Endodermal cell (in vitro differentiated cells): ENCODE measurements at regions not wholly inside any gene's neighbourhood (a gene's known extent, or its start where the extent isn't known, plus 50 kb on each side); places are given as distances from the start of the nearest gene placed in this dataset.

ENCODE experiments used
- DNase-seq: peaks from one replicate; pipeline ENCODE4 v3.0.0-alpha.2; 2017
- H3K27ac ChIP-seq: 2 replicates; pipeline ENCODE4 v1.5.1; 2013; ENCODE audit warnings: mild to moderate bottlenecking, low read depth, low read length, moderate library complexity
- H3K27me3 ChIP-seq: 2 replicates; pipeline ENCODE4 v1.6.1; 2013; ENCODE audit warnings: mild to moderate bottlenecking, low read length, moderate library complexity; ENCODE audit not compliant: insufficient read depth, control insufficient read depth, poor library complexity, severe bottlenecking
- H3K36me3 ChIP-seq: 2 replicates; pipeline ENCODE4 v1.7.0; 2013; ENCODE audit warnings: mild to moderate bottlenecking, low read length, moderate library complexity; ENCODE audit not compliant: control insufficient read depth, insufficient read depth
- H3K4me1 ChIP-seq: one replicate; pipeline ENCODE4 v1.7.0; 2013; ENCODE audit warnings: low read length; ENCODE audit not compliant: control insufficient read depth, insufficient read depth
- H3K4me3 ChIP-seq: 2 replicates; pipeline ENCODE4 v1.5.1; 2013; ENCODE audit warnings: mild to moderate bottlenecking, low read length, moderate library complexity
- H3K9ac ChIP-seq: 2 replicates; pipeline ENCODE4 v1.6.1; 2013; ENCODE audit warnings: mild to moderate bottlenecking, low read length, moderate library complexity; ENCODE audit not compliant: poor library complexity, severe bottlenecking; ENCODE audit errors: extremely low read depth
- H3K9me3 ChIP-seq: 2 replicates; pipeline ENCODE4 v1.6.1; 2013; ENCODE audit warnings: mild to moderate bottlenecking, low read length, moderate library complexity; ENCODE audit not compliant: control insufficient read depth
- H3K27ac Mint-ChIP-seq: 2 replicates; pipeline ENCODE4 v1.8.0; 2020; ENCODE audit warnings: mixed read lengths
- H3K27me3 Mint-ChIP-seq: 2 replicates; pipeline ENCODE4 v1.8.0; 2021; ENCODE audit warnings: mild to moderate bottlenecking, mixed read lengths; ENCODE audit not compliant: insufficient read depth
- H3K36me3 Mint-ChIP-seq: 2 replicates; pipeline ENCODE4 v1.8.0; 2020; ENCODE audit warnings: low read depth, mixed read lengths
- H3K4me1 Mint-ChIP-seq: 2 replicates; pipeline ENCODE4 v1.8.0; 2020; ENCODE audit warnings: mixed read lengths
- H3K4me3 Mint-ChIP-seq: 2 replicates; pipeline ENCODE4 v1.8.0; 2020; ENCODE audit warnings: mild to moderate bottlenecking, moderate library complexity, mixed read lengths
- H3K9me3 Mint-ChIP-seq: 2 replicates; pipeline ENCODE4 v1.8.0; 2020; ENCODE audit warnings: mild to moderate bottlenecking, mixed read lengths
- CTCF ChIP-seq: fragments of 200-600 bp; sonication (generic); conservative IDR thresholded peaks from 2 replicates; pipeline ENCODE4 v1.5.0; 2021; ENCODE audit warnings: antibody characterized with exemption, mild to moderate bottlenecking
- WGBS, 2 experiments: methylation state at CpG; one replicate each; pipeline versions ENCODE4 v1.1.5 to v1.1.7; 2013; ENCODE audit warnings: missing lambda C conversion rate in 2 of 2, mixed read lengths in 1 of 2; ENCODE audit not compliant: insufficient coverage in 1 of 2, insufficient read length in 1 of 2; 5-methylcytosine and 5-hydroxymethylcytosine counted together

- Mint-ChIP-seq H3K27me3 (peaks cover 59% of the 10 kb centered on the region), H3K36me3 (no peaks in the 10 kb centered on the region), H3K27ac (no peak overlapping the region), H3K9me3 (no peaks in the 10 kb centered on the region), H3K4me1 (peaks cover 31% of the 10 kb centered on the region), H3K4me3 (no peak overlapping the region)
- TF ChIP-seq CTCF, result no peak
- Histone ChIP-seq H3K27me3 (peaks cover 21% of the 10 kb centered on the region), H3K4me3 (no peak overlapping the region), H3K4me1 (peaks cover 6% of the 10 kb centered on the region), H3K9me3 (no peaks in the 10 kb centered on the region), H3K36me3 (no peaks in the 10 kb centered on the region), H3K9ac (no peak overlapping the region), H3K27ac (no peak overlapping the region)
- DNase-seq, result no peak
- WGBS, 2 experiments, result 70 to 88% methylated on average over 2 to 7 of the region's 7 CpGs
Observed at GRCh38 chr11:134792044-134792443, 380.0 kb upstream of the B3GAT1 start.

- Histone ChIP-seq H3K9ac (no peak overlapping the region), H3K27me3 (peaks cover 26% of the 10 kb centered on the region), H3K4me3 (no peak overlapping the region), H3K9me3 (no peaks in the 10 kb centered on the region), H3K4me1 (peaks cover 6% of the 10 kb centered on the region), H3K27ac (no peak overlapping the region), H3K36me3 (no peaks in the 10 kb centered on the region)
- H3K9me3 Mint-ChIP-seq, result no peaks in the 10 kb centered on the region
- H3K27me3 Mint-ChIP-seq, result peaks cover 64% of the 10 kb centered on the region
- TF ChIP-seq CTCF, result no peak
- WGBS, 2 experiments, result 89 to 100% methylated on average over 2 of the region's 2 CpGs
- no peak for DNase-seq
- no peaks in the 10 kb centered on the region for H3K36me3 Mint-ChIP-seq
- peaks cover 31% of the 10 kb centered on the region for H3K4me1 Mint-ChIP-seq
- H3K4me3 Mint-ChIP-seq, result no peak overlapping the region
- no peak overlapping the region for H3K27ac Mint-ChIP-seq
Observed at GRCh38 chr11:134791102-134791501, 379.1 kb upstream of the B3GAT1 start.

GRCh38 chr11:134789104-134789503 is 377.1 kb upstream of the B3GAT1 start:
- Mint-ChIP-seq H3K27ac (no peak overlapping the region), H3K36me3 (no peaks in the 10 kb centered on the region), H3K9me3 (no peaks in the 10 kb centered on the region), H3K4me1 (peaks cover 26% of the 10 kb centered on the region), H3K4me3 (no peak overlapping the region), H3K27me3 (peaks cover 61% of the 10 kb centered on the region)
- no peak for DNase-seq
- Histone ChIP-seq H3K27ac (no peak overlapping the region), H3K4me3 (no peak overlapping the region), H3K27me3 (peaks cover 26% of the 10 kb centered on the region), H3K9ac (no peak overlapping the region), H3K9me3 (no peaks in the 10 kb centered on the region), H3K4me1 (peaks cover 6% of the 10 kb centered on the region), H3K36me3 (no peaks in the 10 kb centered on the region)
- TF ChIP-seq CTCF, result no peak
- WGBS, 2 experiments, result 92 to 99% methylated on average over 7 to 10 of the region's 10 CpGs
